Ovary (tissue), 3 donors: ENCODE measurements at regions not wholly inside any gene's neighbourhood (a gene's known extent, or its start where the extent isn't known, plus 50 kb on each side); places are given as distances from the start of the nearest gene placed in this dataset.

ENCODE experiments used
- EP300 ChIP-seq: sonication (generic); formaldehyde crosslinking; IDR thresholded peaks from one replicate; pipeline ENCODE4 v1.6.1; 2017; ENCODE audit warnings: antibody characterized with exemption
- POLR2A ChIP-seq: fragments of 450-650 bp; IDR thresholded peaks from one replicate; pipeline ENCODE4 v1.6.1; 2017; ENCODE audit warnings: antibody characterized with exemption, mild to moderate bottlenecking, moderate library complexity
- TF ChIP-seq, protein P1 (sequence below), 3 donors: fragments of 450-650 bp in 2 of 3; fragments of 200-600 bp in 1 of 3; IDR thresholded peaks; one replicate each; pipeline versions ENCODE4 v1.5.1 to v1.8.0; 2016 to 2022; ENCODE audit warnings: antibody characterized with exemption in 3 of 3, mild to moderate bottlenecking in 1 of 3
- donor health status: DM: no; HTN: no; CAD: no.

- TF ChIP-seq, protein P1, sequence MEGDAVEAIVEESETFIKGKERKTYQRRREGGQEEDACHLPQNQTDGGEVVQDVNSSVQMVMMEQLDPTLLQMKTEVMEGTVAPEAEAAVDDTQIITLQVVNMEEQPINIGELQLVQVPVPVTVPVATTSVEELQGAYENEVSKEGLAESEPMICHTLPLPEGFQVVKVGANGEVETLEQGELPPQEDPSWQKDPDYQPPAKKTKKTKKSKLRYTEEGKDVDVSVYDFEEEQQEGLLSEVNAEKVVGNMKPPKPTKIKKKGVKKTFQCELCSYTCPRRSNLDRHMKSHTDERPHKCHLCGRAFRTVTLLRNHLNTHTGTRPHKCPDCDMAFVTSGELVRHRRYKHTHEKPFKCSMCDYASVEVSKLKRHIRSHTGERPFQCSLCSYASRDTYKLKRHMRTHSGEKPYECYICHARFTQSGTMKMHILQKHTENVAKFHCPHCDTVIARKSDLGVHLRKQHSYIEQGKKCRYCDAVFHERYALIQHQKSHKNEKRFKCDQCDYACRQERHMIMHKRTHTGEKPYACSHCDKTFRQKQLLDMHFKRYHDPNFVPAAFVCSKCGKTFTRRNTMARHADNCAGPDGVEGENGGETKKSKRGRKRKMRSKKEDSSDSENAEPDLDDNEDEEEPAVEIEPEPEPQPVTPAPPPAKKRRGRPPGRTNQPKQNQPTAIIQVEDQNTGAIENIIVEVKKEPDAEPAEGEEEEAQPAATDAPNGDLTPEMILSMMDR (IDR thresholded peaks at IDR 0.05), result no peak
- TF ChIP-seq EP300 (no peak), POLR2A (no peak)
Observed at GRCh38 chrX:115372152-115372551, 82.6 kb downstream of the LUZP4 start.
